Bronchial epithelial cell (primary cell): ENCODE measurements at regions not wholly inside any gene's neighbourhood (a gene's known extent, or its start where the extent isn't known, plus 50 kb on each side); places are given as distances from the start of the nearest gene placed in this dataset.
"Not testable (repeated sequence)": the region's sequence is repeated elsewhere in the genome, so short reads cannot be mapped to it uniquely, and the experiment has no call there.

Experiments
- DNase-seq: peaks from one replicate; pipeline ENCODE4 v3.0.0-alpha.2; 2010; ENCODE audit warnings: low read depth
- FAIRE-seq: peaks from 2 replicates; lab custom pipeline; 2011; peaks lifted over from hg19 to GRCh38; lab: Jason Lieb, UNC
- H3K27me3 ChIP-seq: 2 replicates; pipeline ENCODE4 v1.5.1; 2011; ENCODE audit warnings: low read length; ENCODE audit not compliant: control insufficient read depth, insufficient read depth
- H3K36me3 ChIP-seq: 2 replicates; pipeline ENCODE4 v1.5.1; 2011; ENCODE audit warnings: low read length; ENCODE audit not compliant: control insufficient read depth, insufficient read depth
- H3K4me3 ChIP-seq: 2 replicates; pipeline ENCODE4 v1.5.1; 2011; ENCODE audit warnings: mild to moderate bottlenecking, low read depth, low read length, control low read depth
- CTCF ChIP-seq: IDR thresholded peaks from 2 replicates; pipeline ENCODE4 v1.5.1; 2011; ENCODE audit warnings: mild to moderate bottlenecking, moderate library complexity, low read length, control low read depth, inconsistent platforms; ENCODE audit not compliant: insufficient read depth, severe bottlenecking

- H3K4me3 ChIP-seq, H3K36me3 ChIP-seq, DNase-seq, H3K27me3 ChIP-seq, FAIRE-seq: not testable (repeated sequence)
Measured at GRCh38 chr5:134471858-134472449, 53.5 kb upstream of the JADE2 start.

- Histone ChIP-seq H3K36me3 (no peaks in the 10 kb centered on the region), H3K27me3 (no peaks in the 10 kb centered on the region), H3K4me3 (no peak overlapping the region)
- no peak for TF ChIP-seq CTCF
- DNase-seq (no peak), FAIRE-seq (no peak)
Measured at GRCh38 chr5:134468921-134469400, 56.5 kb upstream of the JADE2 start.

GRCh38 chr5:134467231-134467630, 55.5 kb upstream of the CDKN2AIPNL start:
- no peak overlapping the region for H3K4me3 ChIP-seq
- no peak for FAIRE-seq
- no peaks in the 10 kb centered on the region for H3K27me3 ChIP-seq
- no peak for TF ChIP-seq CTCF
- DNase-seq: no peak
- H3K36me3 ChIP-seq: no peaks in the 10 kb centered on the region

GRCh38 chr5:134466241-134467069, 54.8 kb upstream of the CDKN2AIPNL start:
- no peak for FAIRE-seq
- Histone ChIP-seq H3K4me3 (peak overlapping the region; percentile 27), H3K36me3 (no peaks in the 10 kb centered on the region), H3K27me3 (no peaks in the 10 kb centered on the region)
- no peak for TF ChIP-seq CTCF
- DNase-seq: peak; percentile 82

GRCh38 chr5:134465816-134466240, 54.1 kb upstream of the CDKN2AIPNL start:
- H3K27me3 ChIP-seq: no peaks in the 10 kb centered on the region
- no peak for FAIRE-seq
- peak overlapping the region; percentile 27 for H3K4me3 ChIP-seq
- DNase-seq: peak; percentile 78
- H3K36me3 ChIP-seq: no peaks in the 10 kb centered on the region
- no peak for TF ChIP-seq CTCF
